Islet precursor cell (in vitro differentiated cells): ENCODE measurements at regions not wholly inside any gene's neighbourhood (a gene's known extent, or its start where the extent isn't known, plus 50 kb on each side); places are given as distances from the start of the nearest gene placed in this dataset.
A peak's percentile ranks its signal among the peaks of the same experiment; 100 is the strongest.
"Not testable (repeated sequence)": the region's sequence is repeated elsewhere in the genome, so short reads cannot be mapped to it uniquely, and the experiment has no call there.

Experiments used
- DNase-seq: peaks from one replicate; pipeline ENCODE4 v3.0.0-alpha.2; 2018

DNA sequence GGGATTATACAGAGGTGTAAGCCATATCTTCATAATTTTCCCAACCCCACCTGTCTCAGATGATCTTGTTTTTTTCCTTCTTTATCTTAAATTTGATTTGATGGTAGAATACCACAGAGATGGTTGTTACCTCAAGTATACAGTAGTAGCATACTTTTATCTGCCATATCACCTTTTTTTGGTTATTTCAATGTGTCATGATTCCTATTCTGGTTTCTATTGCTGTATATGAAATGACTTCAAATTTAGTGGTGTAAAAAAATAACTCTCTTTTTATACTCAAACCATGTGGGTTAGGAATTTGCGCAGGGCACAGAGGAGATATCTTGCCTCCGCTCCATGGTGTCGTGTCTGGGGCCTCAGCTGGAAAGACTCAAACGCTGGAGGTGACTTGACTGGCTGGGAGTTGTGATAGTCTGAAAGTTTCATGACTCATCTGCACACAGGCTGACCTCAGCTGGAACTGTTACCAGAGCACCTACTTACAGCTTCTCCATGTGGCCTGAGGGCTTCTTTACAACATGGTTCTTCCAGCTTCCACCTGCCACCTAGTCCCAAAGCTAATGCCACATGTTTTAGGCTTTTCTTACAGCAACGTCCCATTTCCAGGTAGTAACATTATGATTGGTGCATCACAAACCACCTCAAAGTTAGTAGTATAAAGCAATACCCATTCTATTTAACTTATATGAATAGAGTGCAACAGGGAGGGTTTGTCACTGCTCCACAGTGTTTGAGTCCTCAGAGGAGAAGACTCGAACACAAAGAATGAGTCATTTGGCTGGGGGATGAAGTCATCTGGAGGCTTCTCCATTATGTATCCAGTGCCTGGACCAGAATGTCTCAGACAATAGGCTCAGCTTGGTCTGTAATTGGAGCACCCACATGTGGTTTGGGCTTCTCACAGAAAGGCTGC is 82.3 kb upstream of the XPO1 start:
- DNase-seq: peak; percentile 94

GRCh38 chr2:61619561-61619960 is 81.4 kb upstream of the XPO1 start:
- DNase-seq: no peak

DNA sequence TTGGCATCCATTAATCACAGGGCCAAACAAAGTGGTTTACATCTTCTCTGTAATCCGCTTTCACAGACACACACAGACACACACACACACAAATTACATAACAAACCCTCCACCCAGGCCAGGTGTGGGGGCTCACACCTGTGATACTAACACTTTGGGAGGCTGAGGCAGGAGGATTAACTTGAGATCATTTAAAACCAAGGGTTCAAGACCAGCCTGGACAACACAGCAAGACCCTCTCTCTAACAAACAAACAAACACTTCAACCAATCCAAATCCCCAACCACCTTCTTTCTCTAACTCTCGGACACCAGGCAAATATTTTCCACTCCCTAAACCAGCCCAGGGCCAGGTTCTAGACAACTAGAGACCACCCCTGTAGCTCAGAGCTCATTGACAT is 79.5 kb upstream of the XPO1 start:
- DNase-seq: no peak

DNA sequence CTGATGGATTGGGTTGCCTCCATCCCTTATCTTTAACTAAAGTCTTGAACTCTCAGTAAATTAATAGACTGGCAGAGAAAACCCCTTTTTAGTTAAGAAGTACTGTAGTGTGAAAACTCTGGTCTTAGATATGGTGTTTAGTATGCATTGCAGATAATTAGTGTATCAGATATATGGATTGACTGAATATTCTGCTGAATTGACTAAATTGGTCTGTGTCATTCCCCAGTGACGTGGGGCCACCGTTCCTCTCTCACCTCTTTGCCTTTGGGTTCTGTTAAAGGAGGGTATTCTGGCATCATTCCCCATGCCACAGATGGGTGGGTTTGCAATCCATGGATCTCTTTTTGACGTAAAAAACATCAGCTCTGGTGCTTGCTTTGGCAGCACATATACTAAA is 67.1 kb upstream of the XPO1 start:
- no peak for DNase-seq

DNA sequence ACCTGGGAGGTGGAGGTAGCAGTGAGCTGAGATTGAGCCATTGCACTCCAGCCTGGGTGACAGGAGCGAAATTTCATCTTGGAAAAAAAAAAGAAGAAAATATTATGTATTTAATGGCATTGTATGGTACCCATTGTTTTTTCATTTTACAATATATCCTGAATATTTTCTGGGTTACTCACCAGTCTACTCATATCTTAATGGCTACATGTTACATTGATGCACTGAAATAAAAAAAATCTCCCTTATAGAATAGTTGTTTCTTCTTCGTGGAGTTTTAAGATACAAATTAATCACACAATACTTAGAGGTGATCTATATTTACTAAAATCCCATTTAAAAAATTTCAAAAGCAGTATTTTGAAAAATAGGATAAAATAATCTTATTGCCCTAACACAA is 66.3 kb upstream of the XPO1 start:
- no peak for DNase-seq

- not testable (repeated sequence) for DNase-seq
Observed at GRCh38 chr2:61598515-61599156, 60.5 kb upstream of the XPO1 start.

GRCh38 chr2:61597300-61598289 is 59.4 kb upstream of the XPO1 start:
- no peak for DNase-seq

- not testable (repeated sequence) for DNase-seq
Observed at GRCh38 chr2:61594201-61594600, 56.0 kb upstream of the XPO1 start.

- not testable (repeated sequence) for DNase-seq
Observed at GRCh38 chr2:61593648-61594047, 55.5 kb upstream of the XPO1 start.

- no peak for DNase-seq
Observed at GRCh38 chr2:61590214-61590613, 52.1 kb upstream of the XPO1 start.

GRCh38 chr2:61588566-61588965 is 50.4 kb upstream of the XPO1 start:
- no peak for DNase-seq
